ENCODE measurements at regions not wholly inside any gene's neighbourhood (a gene's known extent, or its start where the extent isn't known, plus 50 kb on each side); places are given as distances from the start of the nearest gene placed in this dataset.

DNA sequence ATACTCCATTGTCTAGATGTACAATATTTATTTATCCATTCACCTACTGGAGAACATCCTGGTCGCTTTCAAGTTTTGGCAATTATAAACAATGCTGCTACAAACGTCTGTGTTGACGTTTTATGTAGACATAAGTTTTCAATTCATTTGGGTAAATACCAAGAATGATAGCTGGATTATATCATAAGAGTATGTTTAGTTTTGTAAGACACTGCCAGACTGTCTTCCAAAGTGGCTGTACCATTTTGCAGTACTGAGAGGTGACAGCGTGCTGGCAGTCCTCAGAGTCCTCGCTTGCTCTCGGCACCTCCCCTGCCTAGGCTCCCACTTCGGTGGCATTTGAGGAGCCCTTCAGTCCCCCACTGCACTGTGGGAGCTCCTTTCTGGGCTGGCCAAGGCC is 253.3 kb upstream of the INTU start:
- TF ChIP-seq MYC (IDR thresholded peaks at IDR 0.05; ENCODE audit: low read depth, low read length) (no peak), JUN (IDR thresholded peaks at IDR 0.05; ENCODE audit: borderline replicate concordance, insufficient read depth, insufficient read length, low read depth) (no peak)
